Hippocampal formation (tissue), 2 donors: ENCODE measurements at regions not wholly inside any gene's neighbourhood (a gene's known extent, or its start where the extent isn't known, plus 50 kb on each side); places are given as distances from the start of the nearest gene placed in this dataset.
"Not testable (repeated sequence)": the region's sequence is repeated elsewhere in the genome, so short reads cannot be mapped to it uniquely, and the experiment has no call there.

Experiments
- DNase-seq, 2 donors: peaks; one replicate each; lab custom pipeline; 2025; lab: John Stamatoyannopoulos, UW

DNA sequence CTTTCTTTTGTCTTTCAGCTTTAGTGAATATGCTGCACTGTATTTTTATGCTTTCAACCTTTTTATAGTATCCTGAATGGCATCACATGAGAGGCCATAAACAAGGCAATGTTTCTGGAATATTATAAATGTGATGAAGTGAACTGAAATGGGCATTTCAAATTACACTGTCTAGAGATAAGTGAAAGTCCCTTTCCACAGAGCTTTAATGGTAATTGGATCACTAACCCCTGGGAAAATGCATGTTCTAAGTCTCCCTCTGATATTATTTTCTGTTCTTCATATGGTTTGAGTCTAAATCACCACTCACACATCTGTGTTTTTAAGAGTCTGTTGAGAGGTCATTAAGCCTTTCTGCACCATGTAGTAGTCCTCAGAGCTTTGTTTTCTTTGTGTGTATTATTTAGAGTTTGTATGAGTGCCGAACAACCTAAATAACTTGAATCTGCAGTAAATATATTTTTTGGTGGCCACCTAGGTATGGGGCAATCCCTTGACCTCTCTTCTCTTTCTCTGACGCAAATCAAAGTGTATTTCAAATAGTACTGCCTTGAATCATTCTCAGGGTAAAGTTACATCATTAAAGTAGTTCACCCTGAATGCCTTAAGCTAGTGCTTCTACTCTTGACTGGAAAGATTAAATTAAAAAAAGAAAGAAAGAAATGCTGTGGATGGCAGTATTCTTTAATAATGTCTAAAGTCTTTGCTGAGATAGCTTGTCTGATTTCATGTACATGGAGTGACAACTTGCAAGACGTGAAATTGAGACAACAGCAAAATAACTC is 1931.0 kb upstream of the CDH6 start:
- no peak for DNase-seq

GRCh38 chr5:29261213-29261612 is 1932.3 kb upstream of the CDH6 start:
- no peak for DNase-seq

GRCh38 chr5:29252390-29252789 is 1941.1 kb upstream of the CDH6 start:
- DNase-seq: no peak

GRCh38 chr5:29247346-29248028 is 1946.0 kb upstream of the CDH6 start:
- DNase-seq: no peak

GRCh38 chr5:29240379-29240778 is 1953.1 kb upstream of the CDH6 start:
- no peak for DNase-seq

GRCh38 chr5:29239606-29240005 is 1953.9 kb upstream of the CDH6 start:
- no peak for DNase-seq

DNA sequence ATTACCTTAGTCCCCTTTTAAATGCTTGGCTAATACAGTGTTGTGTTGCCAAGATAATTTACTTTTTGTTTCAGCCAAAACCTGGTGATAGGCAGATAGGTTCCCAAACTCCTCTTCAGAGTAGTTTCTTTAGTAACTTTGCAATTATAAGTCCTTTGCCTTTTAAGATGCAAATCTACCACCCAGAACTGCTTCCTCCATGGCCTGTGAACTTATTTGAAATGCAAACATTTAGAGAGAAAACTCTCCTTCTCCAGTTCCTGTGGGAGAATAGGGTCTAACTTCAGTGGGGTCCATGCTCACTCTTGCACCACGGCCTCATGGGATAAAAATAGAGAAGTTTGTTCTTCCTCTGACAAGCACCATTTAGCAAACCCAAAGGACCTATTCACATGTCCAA is 1955.4 kb upstream of the CDH6 start:
- no peak for DNase-seq

DNA sequence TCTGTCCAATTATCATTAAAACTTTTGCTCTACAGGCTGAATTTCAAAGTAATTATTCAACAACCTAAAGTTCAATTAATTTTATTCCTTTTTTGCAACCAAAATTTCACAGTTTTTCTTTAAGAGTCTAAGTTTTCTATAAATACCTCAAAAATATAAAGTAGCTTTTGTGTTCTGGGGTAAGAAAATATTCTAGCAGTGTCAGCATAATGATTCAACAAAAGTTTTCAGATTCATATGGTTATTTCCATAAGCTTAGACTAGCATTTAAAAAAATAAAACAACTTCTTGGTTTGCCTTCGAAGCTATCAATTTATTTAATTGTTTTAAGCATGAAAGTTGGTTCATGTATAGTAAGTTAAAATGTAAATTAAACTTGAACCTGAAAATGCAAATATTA is 1962.3 kb upstream of the CDH6 start:
- no peak for DNase-seq

- no peak for DNase-seq
These were observed 1962.9 kb upstream of the CDH6 start for GRCh38 chr5:29230591-29230990.

- DNase-seq: no peak
These were observed 1964.0 kb upstream of the CDH6 start for GRCh38 chr5:29229461-29229860.

GRCh38 chr5:29218138-29218537 is 1975.3 kb upstream of the CDH6 start:
- DNase-seq: no peak

GRCh38 chr5:29214839-29215238 is 1978.6 kb upstream of the CDH6 start:
- no peak for DNase-seq

DNA sequence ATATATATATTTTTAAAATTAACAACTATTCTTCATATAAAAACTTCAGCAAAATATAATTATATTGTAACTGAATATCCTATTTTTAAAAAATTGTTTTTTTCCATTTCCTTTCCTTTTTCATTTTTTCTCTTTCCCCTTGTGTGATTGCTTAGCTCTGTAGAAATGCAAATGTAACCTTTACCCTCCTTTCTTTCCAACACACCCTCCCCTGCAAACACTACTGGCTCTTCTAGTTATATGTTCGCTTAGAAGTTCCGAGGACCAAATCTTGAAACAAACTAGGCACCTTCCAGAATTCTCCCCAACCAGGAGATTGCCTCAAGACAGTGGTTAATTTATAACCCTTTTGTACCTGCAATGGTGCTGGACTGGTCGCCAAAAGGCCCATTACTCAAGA is 1980.0 kb upstream of the CDH6 start:
- DNase-seq: no peak

GRCh38 chr5:29208024-29208423 is 1985.5 kb upstream of the CDH6 start:
- DNase-seq: no peak

GRCh38 chr5:29203049-29203448 is 1990.4 kb upstream of the CDH6 start:
- DNase-seq: no peak

DNA sequence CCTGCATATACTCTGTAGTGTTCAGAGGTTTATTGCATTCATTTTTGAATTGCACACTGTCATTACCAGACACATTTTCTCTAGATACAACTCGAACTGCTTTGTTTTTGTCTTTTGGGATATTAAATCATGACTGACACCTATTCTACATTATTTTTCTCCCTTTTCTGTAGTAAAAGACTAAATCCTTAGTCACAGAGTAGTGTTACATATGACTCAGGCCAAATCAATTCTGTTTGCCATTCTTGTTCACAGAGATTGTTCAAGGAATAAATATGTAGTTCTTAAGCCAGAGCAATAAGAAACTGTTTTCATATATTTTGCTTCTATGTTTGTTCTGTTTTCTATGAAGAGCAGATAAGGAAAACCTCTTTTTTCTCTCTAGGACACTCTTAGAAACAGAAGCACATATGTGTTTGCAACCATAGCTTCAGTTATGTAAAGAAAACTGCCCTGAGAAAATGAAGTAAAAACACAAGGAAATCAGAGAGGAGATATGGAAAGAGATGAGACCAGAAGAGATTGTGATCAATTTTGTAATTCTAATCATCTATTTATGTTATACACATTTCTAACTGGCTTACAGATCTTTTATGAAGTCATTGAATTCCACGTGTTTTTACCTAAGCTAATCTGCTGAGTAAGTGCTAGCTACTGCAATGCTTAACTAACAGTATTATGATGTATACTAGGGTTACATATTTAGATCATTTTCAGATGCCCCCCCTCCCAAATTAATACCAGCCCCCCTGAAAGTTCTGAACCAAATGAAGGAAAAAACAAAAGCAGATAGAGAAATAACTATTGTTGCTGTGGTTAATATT is 1995.6 kb upstream of the CDH6 start:
- no peak for DNase-seq

- DNase-seq: no peak
These were observed 1999.5 kb upstream of the CDH6 start for GRCh38 chr5:29193972-29194371.

GRCh38 chr5:29191269-29192048 is 2002.0 kb upstream of the CDH6 start:
- not testable (repeated sequence) for DNase-seq

DNA sequence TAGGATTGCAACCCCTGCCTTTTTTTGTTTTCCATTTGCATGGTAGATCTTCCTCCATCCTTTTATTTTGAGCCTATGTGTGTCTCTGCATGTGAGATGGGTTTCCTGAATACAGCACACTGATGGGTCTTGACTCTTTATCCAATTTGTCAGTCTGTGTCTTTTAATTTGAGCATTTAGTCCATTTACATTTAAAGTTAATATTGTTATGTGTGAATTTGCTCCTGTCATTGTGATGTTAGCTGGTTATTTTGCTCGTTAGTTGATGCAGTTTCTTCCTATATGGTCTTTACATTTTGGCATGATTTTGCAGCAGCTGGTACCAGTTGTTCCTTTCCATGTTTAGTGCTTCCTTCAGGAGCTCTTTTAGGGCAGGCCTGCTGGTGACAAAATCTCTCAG is 2003.1 kb upstream of the CDH6 start:
- not testable (repeated sequence) for DNase-seq

DNA sequence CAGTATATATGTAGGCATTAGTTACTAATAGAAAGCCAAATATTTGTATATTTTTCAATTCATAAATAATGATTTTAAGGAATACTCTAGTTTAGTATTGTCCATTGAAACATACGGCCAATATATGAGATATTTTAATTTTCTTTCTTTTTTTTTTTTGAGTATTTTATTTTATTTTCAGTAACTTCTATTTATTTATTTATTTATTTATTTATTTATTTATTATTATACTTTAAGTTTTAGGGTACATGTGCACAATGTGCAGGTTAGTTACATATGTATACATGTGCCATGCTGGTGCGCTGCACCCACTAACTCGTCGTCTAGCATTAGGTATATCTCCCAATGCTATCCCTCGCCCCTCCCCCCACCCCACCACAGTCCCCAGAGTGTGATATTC is 2007.1 kb upstream of the CDH6 start:
- DNase-seq: not testable (repeated sequence)

DNA sequence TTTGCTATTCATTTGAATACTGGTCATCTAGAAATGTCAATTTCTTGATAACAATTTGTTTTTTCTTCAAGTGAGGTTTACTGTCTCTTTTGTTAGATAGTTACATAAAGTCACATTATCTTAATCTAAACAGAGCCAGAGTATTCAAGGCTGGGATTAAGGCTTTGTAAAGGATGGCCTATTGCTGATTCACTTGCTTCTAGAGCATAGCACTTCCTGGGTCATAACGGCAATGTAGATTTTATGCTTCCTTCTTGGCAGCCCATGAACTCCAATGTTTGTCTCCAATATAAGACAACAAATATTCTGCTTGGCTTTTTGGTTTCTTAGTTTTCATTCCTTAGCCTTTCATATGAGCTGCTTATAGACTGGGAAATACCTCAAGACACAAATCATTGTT is 2007.9 kb upstream of the CDH6 start:
- no peak for DNase-seq

- DNase-seq: no peak
These were observed 2017.7 kb upstream of the CDH6 start for GRCh38 chr5:29175774-29176173.
